HPDE6-E6E7 (cell line): ENCODE measurements at regions not wholly inside any gene's neighbourhood (a gene's known extent, or its start where the extent isn't known, plus 50 kb on each side); places are given as distances from the start of the nearest gene placed in this dataset.

Source experiments
- DNase-seq: peaks from one replicate; pipeline ENCODE4 v3.0.0; 2011; ENCODE audit warnings: missing footprints; ENCODE audit errors: extremely low spot score

DNA sequence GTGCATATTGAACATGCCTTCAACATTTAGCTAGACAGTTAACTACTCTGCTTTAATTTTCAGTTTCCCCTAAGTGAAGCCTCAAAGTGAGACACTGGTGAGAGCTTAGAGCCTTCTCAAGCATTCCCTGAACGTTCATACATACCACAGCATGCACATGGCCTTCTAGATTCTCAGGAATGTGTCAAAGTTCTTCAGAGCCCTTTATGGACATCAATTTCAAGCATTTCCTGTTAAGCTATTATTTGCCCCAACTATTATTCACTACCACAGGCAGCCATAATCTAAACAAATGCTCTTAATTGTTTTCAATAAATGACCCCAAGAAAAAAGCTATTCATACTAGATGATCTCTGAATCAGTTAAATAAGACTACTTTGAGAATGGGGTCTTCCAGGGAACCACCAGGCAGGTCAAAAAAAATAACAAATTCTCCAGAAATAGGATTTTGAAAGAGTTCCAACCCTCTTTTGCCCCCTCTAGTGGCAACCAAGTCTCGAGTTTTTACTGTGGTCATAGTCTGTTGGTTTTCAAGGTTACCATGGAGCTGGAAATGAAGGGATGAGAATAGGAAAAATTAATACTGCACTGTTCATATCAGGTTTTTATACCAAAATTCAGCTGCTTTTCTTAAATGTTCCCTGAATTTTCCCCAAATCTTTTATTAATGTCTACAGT lies 235.4 kb downstream of the RAB28 start:
- no peak for DNase-seq

DNA sequence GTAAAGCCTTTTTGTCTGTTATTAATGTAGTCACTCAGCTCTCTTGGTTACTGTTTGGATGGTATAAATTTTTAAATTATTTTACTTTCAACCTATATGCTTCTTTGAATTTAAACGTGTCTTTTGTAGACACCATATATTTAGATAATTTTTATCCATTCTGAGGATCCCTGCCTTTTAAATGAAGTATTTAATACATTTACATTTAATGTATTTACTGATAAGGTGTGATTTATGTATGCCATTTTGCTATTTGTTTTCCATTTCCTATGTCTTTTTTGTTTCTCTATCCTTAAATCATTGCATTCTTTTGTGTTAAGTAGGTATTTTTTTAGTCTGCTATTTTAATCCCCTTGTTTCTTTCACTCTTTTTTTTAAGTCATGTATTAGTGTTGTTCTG lies 238.0 kb downstream of the RAB28 start:
- no peak for DNase-seq

DNA sequence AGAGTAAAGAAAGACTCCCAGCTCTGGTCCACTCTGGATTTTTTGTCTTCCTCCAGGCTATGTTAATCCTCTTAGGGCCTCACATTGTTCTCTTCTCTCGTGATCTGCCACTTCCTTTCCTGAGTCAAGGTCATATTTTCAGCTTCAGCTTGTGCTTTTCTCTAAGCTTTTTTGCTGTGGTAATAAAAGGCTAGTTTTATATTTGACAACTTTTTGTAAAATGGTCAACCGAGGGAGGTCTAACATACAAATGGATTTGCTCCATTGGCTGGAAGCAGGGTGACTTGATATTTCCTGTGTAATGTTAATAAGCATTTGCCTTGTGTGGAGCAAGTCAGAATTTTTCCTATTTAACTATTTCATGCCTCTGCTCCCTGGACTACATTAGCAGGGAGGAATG lies 239.7 kb downstream of the RAB28 start:
- DNase-seq: no peak

DNA sequence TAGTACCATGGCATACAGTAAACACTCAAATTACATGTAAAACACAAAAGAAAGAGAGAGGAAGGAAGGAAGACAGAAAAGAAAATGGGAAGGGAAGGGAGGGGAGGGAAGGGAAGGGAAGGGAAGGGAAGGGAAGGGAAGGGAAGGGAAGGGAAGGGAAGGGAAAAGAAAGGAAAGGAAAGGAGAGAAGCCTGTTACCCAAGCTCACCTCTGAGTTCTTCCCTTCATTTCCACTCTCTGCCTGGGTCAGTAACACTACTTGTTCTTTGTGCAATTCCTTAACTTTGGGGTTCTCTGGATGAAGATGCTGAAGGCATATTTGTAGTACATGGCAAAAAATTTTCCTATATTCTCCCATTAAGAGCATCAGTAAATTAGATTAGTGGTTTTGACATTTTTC lies 241.0 kb downstream of the RAB28 start:
- no peak for DNase-seq

DNA sequence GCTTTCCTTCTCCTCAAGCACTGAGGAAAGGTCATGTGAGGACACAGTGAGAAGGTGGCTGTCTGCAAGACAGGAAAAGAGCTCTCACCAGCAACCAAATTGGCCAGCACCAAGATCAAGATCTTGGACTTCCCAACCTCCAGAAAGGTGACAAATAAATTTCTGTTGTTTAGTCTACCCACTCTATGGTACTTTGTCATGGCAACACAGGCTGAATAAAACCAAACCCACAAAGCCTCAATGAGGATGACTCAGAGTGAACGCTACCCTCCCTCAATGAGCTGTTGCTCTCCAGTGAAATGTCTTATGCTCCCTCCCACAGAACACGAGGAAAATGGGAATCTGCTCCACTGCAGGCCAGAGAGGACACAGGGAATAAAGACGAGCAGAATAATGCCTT lies 244.1 kb downstream of the RAB28 start:
- DNase-seq: no peak

DNA sequence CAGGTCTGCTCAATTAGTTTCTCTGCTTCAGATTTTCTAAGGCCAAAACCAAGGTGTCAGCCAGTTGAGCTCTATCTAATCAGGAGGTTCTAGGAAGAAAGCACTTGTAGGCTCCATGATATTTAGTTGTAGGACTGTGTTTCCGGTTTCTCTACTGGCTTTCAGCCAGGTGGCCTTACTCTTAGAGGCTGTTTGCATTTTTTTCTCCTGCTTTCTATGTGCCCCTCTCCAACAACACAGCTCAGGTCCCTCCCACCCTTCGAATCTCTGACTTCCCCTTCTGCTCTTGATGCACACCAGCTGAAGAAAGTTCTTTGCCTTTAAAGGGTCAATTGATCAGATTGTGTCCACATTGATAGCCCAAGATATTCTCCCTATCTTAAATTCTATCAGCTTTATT lies 245.2 kb downstream of the RAB28 start:
- DNase-seq: no peak

DNA sequence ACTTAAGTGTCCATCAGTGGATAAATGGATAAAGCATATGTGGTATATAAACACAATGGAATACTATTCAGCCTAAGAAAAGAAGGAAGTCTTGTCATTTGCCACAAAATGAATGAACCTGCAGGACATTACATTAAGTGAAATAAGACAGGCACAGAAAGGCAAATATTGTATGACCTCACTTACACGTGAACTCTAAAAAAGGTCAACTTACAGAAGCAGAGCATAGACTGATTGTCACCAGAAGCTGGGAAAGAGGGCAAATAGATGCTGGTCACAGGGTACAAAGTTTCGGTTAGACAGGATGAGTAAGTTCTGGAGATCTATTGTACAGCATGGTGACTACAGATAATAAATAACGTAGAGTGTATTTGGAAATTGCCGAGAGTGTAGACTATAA lies 247.7 kb downstream of the RAB28 start:
- no peak for DNase-seq

DNA sequence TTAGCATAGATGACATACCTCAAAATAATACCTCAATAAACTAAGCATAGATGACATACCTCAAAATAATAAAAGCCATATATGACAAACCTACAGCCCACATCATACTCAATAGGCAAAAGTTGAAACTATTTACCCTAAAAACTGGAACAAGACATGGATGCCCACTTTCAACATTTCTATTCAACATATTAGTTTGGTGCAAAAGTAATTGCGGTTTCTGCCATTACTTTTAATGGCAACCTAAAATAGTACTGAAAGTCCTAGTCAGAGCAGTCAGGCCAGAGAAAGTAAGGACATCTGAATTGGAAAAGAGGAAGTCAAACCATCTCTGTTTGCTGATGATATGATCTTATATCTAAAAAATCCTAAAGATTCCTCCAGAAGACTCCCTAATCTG lies 250.4 kb downstream of the RAB28 start:
- DNase-seq: no peak

DNA sequence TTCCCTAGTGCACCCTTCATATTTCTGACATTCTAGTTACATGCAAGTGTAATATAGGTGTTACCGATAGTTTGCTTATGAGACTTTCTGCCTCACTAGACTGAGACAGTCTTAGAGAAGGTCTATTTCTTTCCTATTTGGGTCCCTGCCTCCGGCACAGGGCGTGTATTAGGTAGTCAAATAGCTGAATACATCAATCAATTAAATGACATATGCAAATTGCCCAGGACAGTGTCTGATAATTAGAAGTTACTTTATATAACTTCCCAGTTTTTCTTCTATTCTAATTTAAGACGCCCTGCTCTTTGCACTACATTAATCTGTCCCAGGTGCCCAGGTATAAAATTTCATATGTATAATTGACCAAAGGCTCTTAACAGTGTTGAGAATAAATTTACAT lies 264.2 kb downstream of the RAB28 start:
- DNase-seq: no peak

DNA sequence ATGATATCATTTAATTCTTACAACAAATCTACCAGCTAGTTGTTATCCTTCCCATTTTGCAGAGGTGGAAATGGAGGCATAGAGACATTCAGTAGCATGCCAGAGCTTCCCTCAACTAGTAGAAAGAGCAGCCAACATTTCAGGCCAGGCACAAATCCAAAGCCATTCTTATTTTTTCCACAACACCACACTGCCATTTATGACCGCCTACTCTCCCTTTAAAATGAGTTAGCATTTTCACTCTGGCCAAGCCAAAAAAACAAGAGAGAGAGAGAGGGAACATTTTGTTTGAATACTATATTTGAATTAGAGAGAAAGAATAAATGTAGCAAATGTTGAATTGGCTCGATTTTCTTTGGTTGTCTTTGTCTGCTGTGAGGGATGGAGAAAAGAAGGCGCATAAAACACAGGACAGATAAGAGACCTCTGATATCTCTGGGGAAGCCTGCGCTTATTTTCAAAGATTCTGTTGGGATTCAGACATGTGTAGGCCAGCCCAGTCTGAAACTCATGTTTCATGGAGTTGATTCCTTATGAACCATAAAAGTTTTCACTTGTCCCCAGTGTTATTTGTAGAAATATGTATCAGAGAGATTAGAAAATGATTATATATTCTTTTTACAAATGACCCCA lies 265.7 kb downstream of the RAB28 start:
- no peak for DNase-seq

DNA sequence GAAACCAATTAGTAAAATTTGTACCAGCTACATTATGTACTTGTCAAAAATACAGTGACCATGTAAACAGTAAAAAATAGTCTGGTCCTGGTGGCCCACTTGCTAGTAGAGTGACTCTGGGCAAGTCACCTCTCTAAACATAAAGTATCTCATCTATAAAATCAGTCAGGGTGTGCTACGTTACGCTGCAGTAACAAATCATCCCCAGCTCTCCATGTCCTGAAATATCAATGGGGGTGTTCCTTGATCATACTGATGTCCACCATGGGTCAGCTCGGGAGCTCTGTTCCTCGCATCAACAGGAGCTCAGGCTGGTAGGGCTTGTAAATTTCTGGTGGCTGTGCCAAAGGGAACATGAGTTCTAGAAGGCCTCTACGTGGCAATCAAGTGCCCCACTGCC lies 268.6 kb downstream of the RAB28 start:
- DNase-seq: no peak

DNA sequence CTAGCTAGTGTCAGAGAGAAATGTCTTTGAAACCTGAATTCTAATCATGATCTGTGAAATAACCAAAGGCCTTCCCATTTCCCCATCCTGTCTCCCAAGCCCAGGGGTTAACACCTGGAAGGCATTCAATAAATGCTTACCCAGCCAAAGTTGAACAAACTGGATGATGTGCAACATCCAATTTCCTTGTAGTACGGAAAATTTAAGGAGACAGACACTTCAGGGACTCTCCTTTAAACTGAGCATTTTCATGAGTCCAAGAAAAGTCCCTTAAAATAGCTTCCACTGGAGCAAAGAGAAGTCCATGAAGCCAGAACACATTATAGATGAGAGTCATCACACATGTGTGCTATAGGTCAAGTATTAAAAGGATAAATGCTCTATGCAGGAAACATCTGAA lies 271.2 kb downstream of the RAB28 start:
- no peak for DNase-seq

DNA sequence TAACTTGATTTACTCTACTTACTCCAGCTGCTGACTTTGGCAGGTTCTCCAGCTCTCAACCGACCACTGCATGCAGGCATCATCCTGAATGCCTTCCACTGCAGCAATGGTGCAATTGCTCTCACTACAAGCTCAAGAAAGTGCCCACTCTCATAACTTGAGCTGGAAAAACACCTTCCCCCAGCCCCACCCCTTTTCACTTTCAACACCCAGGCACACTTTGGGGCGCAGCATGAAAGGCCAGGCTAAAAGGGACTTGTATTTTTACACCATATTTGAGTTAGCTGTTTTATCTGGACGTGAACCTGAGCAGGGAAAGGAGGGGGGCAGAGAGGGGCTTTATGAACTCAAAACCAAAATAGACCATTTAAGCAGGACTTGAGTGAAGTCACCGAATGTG lies 274.5 kb downstream of the RAB28 start:
- no peak for DNase-seq

DNA sequence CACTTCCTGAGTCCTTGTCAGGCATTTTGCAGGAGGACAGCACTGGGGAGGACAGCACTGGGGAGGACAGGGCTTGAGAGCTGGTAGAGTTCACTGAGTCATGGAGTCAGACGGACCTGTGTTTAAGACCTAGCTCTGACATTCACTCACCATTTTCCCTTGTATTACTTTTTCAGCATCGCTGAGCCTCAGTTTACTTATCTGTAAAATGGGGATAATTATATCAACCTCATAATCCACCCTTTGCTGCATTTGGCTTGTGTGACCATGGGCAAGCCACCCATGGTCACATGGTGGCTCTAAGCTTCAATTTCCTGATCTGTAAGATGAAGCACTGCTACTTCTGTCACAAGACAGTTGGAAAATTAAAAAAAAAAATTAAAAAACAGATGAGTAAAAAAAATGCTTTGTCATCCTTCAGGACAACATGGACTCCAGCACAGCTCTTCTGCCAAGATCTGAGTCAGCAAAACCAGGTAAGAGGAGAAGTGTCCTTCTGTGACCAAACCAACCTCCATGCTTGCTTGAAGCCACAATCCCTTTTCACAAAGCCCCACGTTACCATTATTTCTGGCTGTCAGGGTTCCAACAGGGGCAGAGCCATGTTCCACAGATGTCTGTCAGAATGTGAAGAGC lies 275.5 kb downstream of the RAB28 start:
- no peak for DNase-seq

DNA sequence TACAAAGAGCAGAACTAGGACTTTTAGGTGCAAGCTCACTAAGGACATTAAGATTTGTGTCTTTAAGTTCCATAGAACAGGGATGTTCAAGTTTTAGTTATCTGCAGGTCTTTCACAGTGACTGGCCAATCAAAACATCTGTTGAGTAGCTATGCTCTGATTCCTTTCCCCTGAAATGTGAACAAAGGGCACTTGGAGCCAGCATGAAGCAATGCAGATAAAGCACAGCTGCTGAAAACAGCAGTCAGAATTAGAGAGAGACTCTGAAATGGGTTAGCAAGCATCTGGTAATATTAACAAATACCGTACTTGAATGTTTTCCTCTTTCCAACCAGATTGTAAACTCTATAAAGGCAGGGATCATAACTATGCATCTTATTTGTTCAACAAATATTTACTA lies 276.9 kb downstream of the RAB28 start:
- no peak for DNase-seq

DNA sequence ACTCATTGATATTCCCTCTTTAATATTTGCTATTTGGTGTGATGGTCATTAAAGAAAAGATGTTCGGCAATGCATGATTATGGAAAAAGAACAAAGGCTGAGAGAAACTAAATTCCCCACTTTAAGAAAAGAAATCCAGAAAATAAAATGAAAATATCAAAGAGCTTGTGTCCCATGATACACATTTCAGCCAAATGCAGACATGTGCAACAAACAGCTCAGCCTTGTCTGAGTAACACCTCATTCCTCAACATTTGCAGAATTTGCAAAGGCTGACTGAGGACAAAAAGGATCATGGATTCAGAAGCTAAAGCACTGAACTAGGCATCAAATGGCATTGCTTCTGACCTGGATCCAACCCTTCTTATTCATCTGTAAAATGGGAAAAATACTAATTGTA lies 281.0 kb downstream of the RAB28 start:
- DNase-seq: no peak

DNA sequence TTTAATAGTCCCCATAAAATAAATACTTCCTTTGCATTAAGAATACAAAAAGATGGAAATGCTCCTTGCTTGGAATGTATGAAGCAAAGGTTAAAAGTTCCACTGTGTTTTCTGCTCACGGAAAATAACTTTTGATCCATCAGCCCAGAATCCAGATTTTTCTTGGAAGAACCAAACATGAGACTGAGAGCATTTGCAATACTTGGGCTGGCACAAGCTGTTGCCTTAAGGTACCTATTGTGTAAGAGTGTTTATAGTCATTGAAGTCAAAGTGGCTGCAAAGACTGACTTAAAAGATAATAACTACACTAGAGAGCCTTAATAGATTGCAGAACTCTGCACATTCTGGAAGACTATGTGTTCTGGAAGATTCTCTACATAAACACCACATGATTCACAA lies 281.4 kb downstream of the RAB28 start:
- DNase-seq: no peak

DNA sequence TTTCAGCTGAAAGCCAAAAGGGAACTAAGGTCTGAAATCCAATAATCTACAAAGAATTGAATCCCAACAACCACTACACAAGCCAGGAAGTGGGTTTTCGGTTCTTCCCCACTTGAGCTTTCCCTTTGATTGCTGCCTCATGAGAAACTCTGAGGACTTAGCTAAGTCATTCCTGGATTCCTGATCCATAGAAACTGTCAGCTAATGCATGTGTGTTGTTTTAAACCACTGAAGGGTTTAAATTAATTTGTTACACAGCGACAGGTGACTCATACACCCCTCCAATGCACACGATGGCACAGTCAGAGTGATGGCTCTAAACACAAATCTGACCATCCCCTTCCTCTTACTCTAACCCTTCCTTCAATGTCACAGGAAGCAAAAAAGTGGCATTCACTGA lies 282.9 kb downstream of the RAB28 start:
- DNase-seq: no peak

DNA sequence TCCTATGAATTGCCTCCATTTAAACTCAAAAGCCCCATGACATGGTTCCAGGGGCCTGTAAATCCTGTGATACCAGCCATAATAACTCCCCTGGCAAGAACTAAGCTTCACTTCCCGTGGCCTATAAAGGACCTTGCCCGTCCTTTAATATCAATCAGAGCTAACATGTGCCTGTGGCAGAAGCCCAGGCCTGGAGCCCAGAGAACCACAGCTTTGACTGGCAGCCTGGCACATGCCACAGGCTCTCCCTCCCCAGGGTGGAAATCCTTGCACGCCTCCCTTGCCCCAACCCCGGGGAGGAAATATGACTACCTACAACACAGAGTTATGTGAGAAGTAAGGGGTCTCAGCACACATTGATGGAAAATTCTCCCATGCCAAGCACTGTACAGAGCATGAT lies 287.4 kb downstream of the RAB28 start:
- no peak for DNase-seq

DNA sequence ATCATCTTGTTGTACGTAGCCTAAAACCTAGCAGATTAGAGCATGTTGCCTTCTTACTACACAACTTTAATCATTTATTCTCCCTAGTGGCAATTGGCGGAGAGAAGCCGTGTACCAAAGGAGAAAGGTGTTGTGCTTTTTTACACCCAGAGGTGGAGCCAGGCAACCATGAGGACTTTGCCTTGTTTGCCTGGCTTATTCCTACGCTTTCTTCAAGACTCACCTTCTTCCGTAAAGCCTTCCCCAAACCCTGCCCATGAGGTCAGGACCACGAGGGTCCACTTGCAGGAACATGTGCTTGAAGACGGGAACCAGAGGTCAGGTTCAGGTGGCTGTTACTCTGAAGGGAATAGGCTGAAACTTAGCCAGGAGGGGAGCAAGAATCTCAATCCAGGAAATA lies 290.5 kb downstream of the RAB28 start:
- DNase-seq: no peak

DNA sequence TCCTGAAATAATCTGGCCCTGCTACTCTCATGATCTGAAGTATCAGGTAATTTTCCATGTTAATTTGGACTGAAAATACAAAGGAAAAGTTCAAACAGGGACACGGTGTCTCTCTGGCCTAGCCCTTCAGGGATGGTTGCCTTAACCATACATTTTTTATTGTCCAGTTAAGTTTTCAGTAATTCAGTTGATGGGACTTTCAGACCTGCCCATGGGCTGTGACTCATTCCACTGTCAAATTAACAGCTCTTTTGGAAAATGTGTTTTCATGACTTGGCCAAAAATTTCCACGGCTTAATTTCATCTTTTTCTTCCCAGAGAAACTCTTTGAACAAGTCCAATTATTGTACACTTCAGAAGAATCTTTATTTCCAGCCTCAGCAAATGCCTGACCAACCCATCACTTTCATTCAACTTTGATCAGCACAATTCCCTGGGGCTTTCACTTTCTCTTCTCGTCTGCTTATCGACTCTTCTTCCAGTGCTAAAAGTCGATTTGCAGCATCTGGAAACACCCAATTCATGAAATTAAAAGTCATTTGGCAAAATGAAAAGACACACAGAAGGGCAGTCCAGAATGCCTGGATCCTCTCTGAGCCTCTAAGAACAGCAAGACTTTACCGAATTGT lies 293.9 kb downstream of the RAB28 start:
- no peak for DNase-seq

DNA sequence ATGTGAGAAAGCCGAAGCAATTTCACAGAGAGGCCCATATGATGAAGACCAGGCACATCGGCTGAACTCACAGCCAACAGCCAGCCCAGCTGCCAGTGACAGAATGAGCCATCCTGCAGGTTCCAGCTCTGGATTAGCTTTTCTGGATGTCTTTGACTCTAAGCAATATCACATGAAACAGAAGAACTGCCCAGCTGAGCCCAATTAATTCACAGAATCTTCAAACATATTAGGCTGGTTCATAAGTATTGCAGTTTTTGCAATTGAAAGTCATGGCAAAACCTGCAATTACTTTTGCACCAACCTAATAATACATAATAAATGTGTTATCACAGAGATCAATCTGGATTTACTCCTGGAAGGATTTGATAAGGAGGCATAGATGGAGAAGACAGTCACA lies 299.9 kb downstream of the RAB28 start:
- no peak for DNase-seq

DNA sequence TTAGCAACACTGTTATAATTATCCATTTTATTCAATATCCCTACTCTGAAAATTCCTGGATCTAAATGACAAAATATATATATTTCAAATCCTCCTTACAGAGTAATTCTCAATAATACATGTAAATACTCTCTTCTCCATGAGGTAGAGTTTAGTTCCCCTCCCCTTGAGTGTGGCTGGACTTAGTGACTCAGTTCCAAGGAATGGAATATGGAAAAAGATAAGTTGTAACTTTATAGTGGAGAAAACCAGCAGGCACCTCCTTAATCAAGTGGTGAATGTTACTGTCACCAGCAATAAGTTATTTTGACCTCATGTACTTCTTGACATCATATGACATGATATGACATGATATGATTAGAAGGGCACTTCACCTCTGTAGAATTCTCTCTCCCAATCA lies 302.0 kb downstream of the RAB28 start:
- DNase-seq: no peak
